SJCRH30 (cell line): ENCODE measurements at regions not wholly inside any gene's neighbourhood (a gene's known extent, or its start where the extent isn't known, plus 50 kb on each side); places are given as distances from the start of the nearest gene placed in this dataset.
"Not testable (repeated sequence)": the region's sequence is repeated elsewhere in the genome, so short reads cannot be mapped to it uniquely, and the experiment has no call there.

Experiments used
- DNase-seq, 2 experiments: peaks; one replicate each; pipeline ENCODE4 v3.0.0-alpha.2; 2015 to 2020
- H3K27ac ChIP-seq: fragments of 250-450 bp; sonication (Bioruptor Pico); 2 replicates; pipeline ENCODE4 v1.5.1; 2020; ENCODE audit warnings: mild to moderate bottlenecking, moderate library complexity
- H3K27me3 ChIP-seq: fragments of 250-450 bp; sonication (Bioruptor Pico); 2 replicates; pipeline ENCODE4 v1.5.1; 2020; ENCODE audit warnings: mild to moderate bottlenecking, moderate library complexity
- H3K36me3 ChIP-seq: fragments of 250-450 bp; sonication (Bioruptor Pico); 2 replicates; pipeline ENCODE4 v1.5.1; 2020; ENCODE audit warnings: mild to moderate bottlenecking, moderate library complexity
- H3K4me1 ChIP-seq: fragments of 250-450 bp; sonication (Bioruptor Pico); 2 replicates; pipeline ENCODE4 v1.5.1; 2020; ENCODE audit warnings: mild to moderate bottlenecking, moderate library complexity
- H3K4me3 ChIP-seq: fragments of 250-450 bp; sonication (Bioruptor Pico); 2 replicates; pipeline ENCODE4 v1.5.1; 2020; ENCODE audit warnings: mild to moderate bottlenecking, moderate library complexity
- H3K9me3 ChIP-seq: fragments of 250-450 bp; sonication (Bioruptor Pico); replicated peaks from 2 replicates; pipeline ENCODE4 v1.5.1; 2020; ENCODE audit warnings: mild to moderate bottlenecking, moderate library complexity

GRCh38 chr14:106698620-106699267 lies 1172.4 kb downstream of the TMEM121 start:
- not testable (repeated sequence) for H3K36me3 ChIP-seq, H3K4me1 ChIP-seq, H3K9me3 ChIP-seq, H3K27me3 ChIP-seq, H3K27ac ChIP-seq, H3K4me3 ChIP-seq
- DNase-seq: peak in 1 of 2 experiments; percentile 20

- not testable (repeated sequence) for H3K4me1 ChIP-seq, H3K9me3 ChIP-seq, H3K27ac ChIP-seq, H3K36me3 ChIP-seq, DNase-seq, H3K27me3 ChIP-seq, H3K4me3 ChIP-seq
These were observed 1177.3 kb downstream of the TMEM121 start for GRCh38 chr14:106703651-106704050.

- not testable (repeated sequence) for H3K27me3 ChIP-seq, H3K9me3 ChIP-seq, H3K4me1 ChIP-seq, H3K27ac ChIP-seq, H3K4me3 ChIP-seq, H3K36me3 ChIP-seq
- DNase-seq: peak in 1 of 2 experiments; percentile 10
These were observed 1180.1 kb downstream of the TMEM121 start for GRCh38 chr14:106706488-106706887.

GRCh38 chr14:106710187-106710586 lies 1183.8 kb downstream of the TMEM121 start:
- DNase-seq: not testable (repeated sequence)

GRCh38 chr14:106712513-106712912 lies 1186.1 kb downstream of the TMEM121 start:
- not testable (repeated sequence) for H3K4me1 ChIP-seq, H3K9me3 ChIP-seq, DNase-seq, H3K36me3 ChIP-seq, H3K27ac ChIP-seq, H3K27me3 ChIP-seq, H3K4me3 ChIP-seq

More at GRCh38 chr14:106710187-106710586, 1183.8 kb downstream of the TMEM121 start:
- not testable (repeated sequence) for H3K36me3 ChIP-seq, H3K4me1 ChIP-seq, H3K4me3 ChIP-seq, H3K27ac ChIP-seq, H3K27me3 ChIP-seq, H3K9me3 ChIP-seq

GRCh38 chr14:106714446-106715428 lies 1188.4 kb downstream of the TMEM121 start:
- H3K4me3 ChIP-seq, DNase-seq, H3K27ac ChIP-seq, H3K9me3 ChIP-seq, H3K27me3 ChIP-seq, H3K4me1 ChIP-seq, H3K36me3 ChIP-seq: not testable (repeated sequence)

- H3K9me3 ChIP-seq, H3K27ac ChIP-seq, H3K4me3 ChIP-seq, H3K27me3 ChIP-seq, H3K36me3 ChIP-seq, H3K4me1 ChIP-seq, DNase-seq: not testable (repeated sequence)
These were observed 1191.2 kb downstream of the TMEM121 start for GRCh38 chr14:106717544-106717943.

GRCh38 chr14:106719880-106720279 lies 1193.5 kb downstream of the TMEM121 start:
- not testable (repeated sequence) for H3K4me1 ChIP-seq, H3K27ac ChIP-seq, H3K36me3 ChIP-seq, DNase-seq, H3K9me3 ChIP-seq, H3K4me3 ChIP-seq, H3K27me3 ChIP-seq

GRCh38 chr14:106721926-106722325 lies 1195.5 kb downstream of the TMEM121 start:
- DNase-seq, H3K27ac ChIP-seq, H3K36me3 ChIP-seq, H3K4me1 ChIP-seq, H3K9me3 ChIP-seq, H3K4me3 ChIP-seq, H3K27me3 ChIP-seq: not testable (repeated sequence)

GRCh38 chr14:106722813-106723687 lies 1196.7 kb downstream of the TMEM121 start:
- not testable (repeated sequence) for H3K27ac ChIP-seq, DNase-seq, H3K4me3 ChIP-seq, H3K9me3 ChIP-seq, H3K4me1 ChIP-seq, H3K27me3 ChIP-seq, H3K36me3 ChIP-seq

GRCh38 chr14:106727962-106728361 lies 1201.6 kb downstream of the TMEM121 start:
- not testable (repeated sequence) for H3K27me3 ChIP-seq, DNase-seq, H3K9me3 ChIP-seq, H3K4me1 ChIP-seq, H3K4me3 ChIP-seq, H3K27ac ChIP-seq, H3K36me3 ChIP-seq

GRCh38 chr14:106728611-106729010 lies 1202.2 kb downstream of the TMEM121 start:
- Histone ChIP-seq H3K27me3 (no peaks in the 10 kb centered on the region), H3K36me3 (no peaks in the 10 kb centered on the region), H3K27ac (no peak overlapping the region), H3K9me3 (no peaks in the 10 kb centered on the region), H3K4me3 (no peak overlapping the region), H3K4me1 (no peaks in the 10 kb centered on the region)
- DNase-seq: no peak

- no peak overlapping the region for H3K27ac ChIP-seq
- no peaks in the 10 kb centered on the region for H3K36me3 ChIP-seq
- H3K4me3 ChIP-seq: no peak overlapping the region
- no peaks in the 10 kb centered on the region for H3K9me3 ChIP-seq
- no peaks in the 10 kb centered on the region for H3K27me3 ChIP-seq
- DNase-seq: no peak
- no peaks in the 10 kb centered on the region for H3K4me1 ChIP-seq
These were observed 1203.2 kb downstream of the TMEM121 start for GRCh38 chr14:106729551-106729950.

- Histone ChIP-seq H3K4me3 (no peak overlapping the region), H3K4me1 (no peaks in the 10 kb centered on the region), H3K27me3 (no peaks in the 10 kb centered on the region), H3K9me3 (no peaks in the 10 kb centered on the region), H3K36me3 (no peaks in the 10 kb centered on the region), H3K27ac (no peak overlapping the region)
- no peak for DNase-seq
These were observed 1207.4 kb downstream of the TMEM121 start for GRCh38 chr14:106733771-106734170.

GRCh38 chr14:106737021-106737420 lies 1210.6 kb downstream of the TMEM121 start:
- H3K4me3 ChIP-seq: no peak overlapping the region
- no peaks in the 10 kb centered on the region for H3K9me3 ChIP-seq
- no peaks in the 10 kb centered on the region for H3K27me3 ChIP-seq
- H3K4me1 ChIP-seq: no peaks in the 10 kb centered on the region
- no peak overlapping the region for H3K27ac ChIP-seq
- DNase-seq: no peak
- H3K36me3 ChIP-seq: no peaks in the 10 kb centered on the region
